GM19467 (cell line): ENCODE measurements at regions not wholly inside any gene's neighbourhood (a gene's known extent, or its start where the extent isn't known, plus 50 kb on each side); places are given as distances from the start of the nearest gene placed in this dataset.
A peak's percentile ranks its signal among the peaks of the same experiment; 100 is the strongest.
"Not testable (repeated sequence)": the region's sequence is repeated elsewhere in the genome, so short reads cannot be mapped to it uniquely, and the experiment has no call there.

Experiments used
- ATAC-seq: cut with Tn5 transposase; IDR thresholded peaks from one replicate; pipeline ENCODE4 v1.9.1; 2021; ENCODE audit warnings: mild to moderate bottlenecking, moderate library complexity; ENCODE audit not compliant: unreplicated experiment

DNA sequence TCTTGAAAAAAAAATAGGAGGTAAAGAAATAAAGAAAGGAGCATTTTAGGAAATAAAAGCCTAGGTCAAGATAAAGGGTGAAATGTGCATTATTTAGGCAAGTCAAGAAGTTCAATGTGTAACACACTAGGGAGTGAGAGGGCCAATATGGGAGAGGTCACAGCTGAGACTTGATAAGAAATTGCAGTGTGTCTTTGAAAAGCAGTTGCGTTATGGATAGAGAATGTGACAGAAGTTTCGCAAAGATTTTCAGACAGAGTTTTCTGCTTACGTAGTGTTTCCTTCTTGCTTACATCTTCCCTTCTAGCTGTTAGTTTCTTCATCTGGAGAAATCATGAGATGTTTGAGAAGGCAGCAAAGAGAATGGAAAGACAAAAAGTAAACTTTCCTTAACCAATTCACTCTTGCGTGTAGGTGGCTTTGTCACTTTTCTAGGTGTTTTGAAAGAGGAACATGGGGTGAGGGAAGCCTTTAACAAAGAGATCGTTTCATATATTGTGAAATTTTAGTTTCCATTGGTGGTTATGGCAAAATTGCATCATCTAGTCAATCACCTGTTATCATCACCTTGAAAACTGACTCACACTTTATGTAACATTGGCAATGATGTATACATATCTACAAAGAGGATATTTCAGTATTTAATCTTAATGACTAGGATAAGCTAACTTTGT, 975.5 kb downstream of the OLFM4 start:
- ATAC-seq = no peak

DNA sequence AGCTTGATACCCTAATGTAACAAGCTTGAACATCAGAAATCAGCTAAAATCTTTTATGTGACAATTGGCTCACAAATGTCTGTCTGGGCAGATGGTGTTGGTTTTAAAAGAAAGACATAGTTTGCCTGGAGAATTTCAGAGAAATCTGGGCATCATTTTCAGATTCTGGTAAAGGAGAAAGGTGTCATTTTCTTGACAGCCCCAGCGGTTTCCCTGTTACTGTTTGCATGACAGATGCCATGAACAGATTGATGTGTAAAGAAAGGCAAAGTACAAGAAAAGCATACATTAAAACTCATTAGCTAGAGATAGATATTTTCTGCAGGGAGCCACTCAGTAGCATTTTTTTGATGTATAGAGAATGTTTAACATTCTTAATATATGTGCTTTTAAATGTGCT, 987.9 kb downstream of the OLFM4 start:
- ATAC-seq = no peak

DNA sequence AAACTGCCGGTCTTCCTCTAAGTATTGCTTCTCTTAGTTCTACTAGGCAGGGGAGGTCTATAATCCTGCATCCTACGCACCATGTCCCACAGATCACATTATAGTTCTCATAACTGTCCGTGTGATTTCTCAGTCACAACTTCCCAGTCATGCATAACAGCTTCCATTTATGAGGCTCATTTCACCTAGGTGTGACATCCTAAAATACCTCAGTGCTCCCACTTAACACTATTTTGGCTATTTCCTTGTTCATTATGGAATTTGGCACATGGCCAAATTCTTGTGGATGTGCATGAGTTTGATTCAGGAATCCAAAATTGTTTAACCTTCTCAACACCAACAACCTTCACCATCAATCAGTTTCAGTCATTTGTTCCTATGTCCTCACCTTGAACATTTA, 989.9 kb downstream of the OLFM4 start:
- ATAC-seq = no peak

DNA sequence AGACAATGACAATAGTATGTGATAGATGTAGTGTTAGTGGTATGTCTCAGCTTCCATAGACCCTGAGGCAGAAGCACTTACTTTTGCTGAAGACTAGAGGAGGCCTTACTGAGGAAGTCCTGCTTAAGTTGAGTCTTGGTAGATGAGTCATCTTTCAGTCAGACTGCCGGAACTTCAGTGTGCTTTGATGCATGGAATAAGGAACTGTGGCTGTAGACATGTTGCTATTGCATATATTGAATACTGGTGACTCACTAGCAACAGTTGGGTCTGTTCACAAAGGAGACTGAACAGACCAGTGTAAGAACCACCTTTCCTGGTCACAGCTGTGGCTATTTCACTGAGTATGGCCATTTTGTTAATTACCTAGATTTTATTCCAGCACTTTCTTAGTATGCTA, 1000.6 kb downstream of the OLFM4 start:
- peak; percentile 99 for ATAC-seq

GRCh38 chr13:54029720-54030119, 1001.1 kb downstream of the OLFM4 start:
- no peak for ATAC-seq

- no peak for ATAC-seq
Observed at GRCh38 chr13:54033323-54033861, 1004.8 kb downstream of the OLFM4 start.

DNA sequence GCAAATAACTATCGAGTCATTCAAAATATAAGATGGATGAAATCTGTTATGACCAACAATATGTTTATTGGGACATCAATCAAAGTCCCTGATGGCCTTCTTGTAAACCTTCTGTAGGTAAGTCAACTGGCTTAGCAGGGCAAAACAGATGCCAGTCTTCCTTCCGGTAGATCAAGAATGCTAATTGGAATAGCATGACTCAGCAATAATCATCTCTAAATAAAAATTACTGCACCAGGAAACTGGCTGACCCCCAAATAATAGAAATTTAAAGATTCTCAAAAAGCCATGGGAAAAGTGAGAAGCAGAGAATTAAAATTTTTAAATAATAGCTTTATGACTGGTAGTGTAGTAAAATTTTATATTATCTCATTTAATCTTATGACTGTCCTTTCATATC, 1005.4 kb downstream of the OLFM4 start:
- no peak for ATAC-seq

DNA sequence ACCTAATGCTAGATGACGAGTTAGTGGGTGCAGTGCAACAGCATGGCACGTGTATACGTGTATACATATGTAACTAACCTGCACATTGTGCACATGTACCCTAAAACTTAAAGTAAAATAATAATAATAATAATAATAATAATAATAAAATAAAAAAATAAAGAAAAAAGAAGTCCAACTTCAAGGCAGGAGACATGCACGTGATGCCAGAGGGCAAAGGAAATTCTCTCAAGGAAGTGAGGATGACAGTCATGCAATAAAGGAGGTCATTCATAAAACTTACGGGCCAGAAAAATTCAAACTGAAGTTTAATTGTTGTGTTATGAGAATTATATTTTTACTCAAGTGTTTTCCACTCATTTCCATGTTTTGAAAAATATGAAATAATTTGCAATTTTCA, 1028.8 kb downstream of the OLFM4 start:
- ATAC-seq = not testable (repeated sequence)

DNA sequence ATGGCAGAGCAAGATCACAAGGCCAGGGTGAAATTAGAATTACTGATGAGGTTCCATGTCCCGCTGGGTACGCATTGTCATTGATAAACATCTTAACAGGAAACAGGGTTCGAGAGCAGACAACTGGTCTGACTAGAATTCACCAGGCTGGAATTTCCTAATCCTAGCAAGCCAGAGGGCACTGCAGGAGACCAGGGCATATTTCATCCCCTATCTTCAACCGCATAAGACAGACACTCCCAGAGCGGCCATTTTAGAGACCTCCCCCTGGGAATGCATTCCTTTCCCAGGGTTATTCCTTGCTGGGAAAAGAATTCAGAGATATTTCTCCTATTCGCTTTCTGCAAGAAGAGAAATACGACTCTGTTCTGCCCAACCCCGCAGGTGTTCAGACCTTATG, 1041.3 kb downstream of the OLFM4 start:
- ATAC-seq = not testable (repeated sequence)

- ATAC-seq = no peak
Observed at GRCh38 chr13:54077569-54077968, 1049.0 kb downstream of the OLFM4 start.

DNA sequence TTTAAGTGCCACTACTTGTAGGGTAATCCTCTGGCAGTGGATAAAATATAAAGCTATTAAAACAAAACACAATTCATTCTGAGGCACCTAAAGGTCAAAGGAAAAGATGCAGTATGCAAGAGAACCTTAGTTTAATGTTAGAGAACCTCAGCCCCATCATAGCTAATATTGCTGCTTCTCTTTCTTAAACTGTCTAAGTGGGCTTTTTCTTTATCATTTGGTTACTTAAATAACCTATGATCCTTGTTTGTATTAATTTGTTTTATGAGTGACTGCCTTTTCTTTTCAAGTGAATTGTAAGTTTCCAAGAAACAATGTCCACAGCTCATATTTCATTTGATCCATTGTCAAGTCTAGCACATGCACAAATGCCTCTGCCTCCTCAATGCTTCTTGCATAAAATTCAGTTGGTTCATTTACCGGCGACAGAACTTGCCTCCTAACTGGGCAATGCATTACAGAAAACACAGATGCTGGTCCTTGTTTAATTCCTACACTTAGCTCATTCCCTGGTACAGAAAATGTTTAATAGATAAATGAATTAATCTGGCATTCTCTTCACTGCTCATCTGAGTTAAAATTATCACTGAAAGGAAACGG, 1049.8 kb downstream of the OLFM4 start:
- no peak for ATAC-seq

- not testable (repeated sequence) for ATAC-seq
Observed at GRCh38 chr13:54082309-54082708, 1053.7 kb downstream of the OLFM4 start.

- ATAC-seq = no peak
Observed at GRCh38 chr13:54091884-54092283, 1063.3 kb downstream of the OLFM4 start.

- ATAC-seq = no peak
Observed at GRCh38 chr13:54092686-54093085, 1064.1 kb downstream of the OLFM4 start.

- ATAC-seq = no peak
Observed at GRCh38 chr13:54110597-54110996, 1082.0 kb downstream of the OLFM4 start.

DNA sequence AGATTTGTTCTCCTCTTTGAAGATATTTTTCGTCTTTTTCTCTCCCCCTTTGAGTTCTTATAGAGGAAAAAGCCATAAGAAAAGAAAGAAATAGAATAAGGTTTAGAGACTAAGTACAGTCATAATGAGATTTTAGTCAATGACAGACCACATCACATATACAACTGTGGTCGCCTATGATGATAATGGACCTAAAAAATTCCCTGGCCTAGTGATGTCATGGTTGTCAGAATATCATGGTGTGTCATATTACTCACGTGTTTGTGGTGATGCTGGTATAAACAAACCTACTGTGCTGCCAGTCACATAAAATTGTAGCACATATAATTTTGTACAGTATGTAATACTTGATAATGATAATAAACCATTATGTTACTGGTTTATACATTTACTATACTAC, 1096.1 kb downstream of the OLFM4 start:
- no peak for ATAC-seq

DNA sequence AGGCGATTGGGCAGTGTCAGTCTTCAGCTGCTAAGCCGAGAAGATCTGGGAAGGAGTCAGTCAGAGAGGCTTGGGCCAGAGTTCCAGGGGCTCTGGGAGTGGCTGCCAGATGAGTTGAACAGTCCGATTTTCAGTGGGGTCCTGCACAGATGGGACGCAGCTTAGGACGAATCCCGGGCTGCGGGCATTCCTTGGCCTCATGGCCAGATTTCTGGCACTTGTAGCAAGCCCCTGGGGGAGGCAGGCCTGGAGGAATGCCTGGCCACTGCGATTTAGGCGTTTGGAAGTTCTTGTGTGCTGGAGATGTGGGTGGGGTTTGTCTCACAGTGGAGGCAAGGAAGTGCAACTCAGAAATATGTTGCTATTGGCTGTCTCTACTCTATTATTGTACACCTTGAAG, 1102.3 kb downstream of the OLFM4 start:
- not testable (repeated sequence) for ATAC-seq

DNA sequence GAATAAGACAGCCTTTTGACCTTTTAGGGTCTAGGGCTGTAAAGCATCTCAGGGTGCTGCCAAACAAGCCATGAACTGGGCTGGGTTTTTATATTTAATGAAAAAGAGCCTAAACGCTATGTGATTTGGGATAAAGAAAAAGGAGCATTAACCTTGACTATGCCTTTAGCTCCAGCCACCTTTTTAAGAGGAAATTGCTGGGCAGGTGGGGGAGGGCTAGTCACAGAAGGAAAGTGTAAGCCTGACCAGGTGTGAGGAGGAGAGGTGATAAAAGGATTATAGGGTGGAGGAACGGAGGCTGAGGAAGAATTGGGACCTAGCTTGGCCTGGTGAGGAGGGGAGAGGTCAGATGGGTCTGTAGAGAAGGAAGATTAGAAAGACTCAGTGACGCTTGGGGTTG, 1102.8 kb downstream of the OLFM4 start:
- not testable (repeated sequence) for ATAC-seq

- not testable (repeated sequence) for ATAC-seq
Observed at GRCh38 chr13:54132127-54132526, 1103.5 kb downstream of the OLFM4 start.

DNA sequence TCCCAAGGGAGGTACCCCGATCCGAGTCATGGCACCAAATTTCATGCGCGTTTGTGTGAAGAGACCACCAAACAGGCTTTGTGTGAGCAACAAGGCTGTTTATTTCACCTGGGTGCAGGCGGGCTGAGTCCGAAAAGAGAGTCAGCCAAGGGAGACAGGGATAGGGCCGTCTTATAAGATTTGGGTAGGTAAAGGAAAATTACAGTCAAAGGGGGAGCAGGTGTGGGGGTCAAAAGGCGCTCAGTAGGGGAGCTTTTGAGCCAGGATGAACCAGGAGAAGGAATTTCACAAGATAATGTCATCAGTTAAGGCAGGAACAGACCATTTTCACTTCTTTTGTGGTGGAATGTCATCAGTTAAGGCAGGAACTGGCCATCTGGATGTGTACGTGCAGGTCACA, 1104.1 kb downstream of the OLFM4 start:
- not testable (repeated sequence) for ATAC-seq

DNA sequence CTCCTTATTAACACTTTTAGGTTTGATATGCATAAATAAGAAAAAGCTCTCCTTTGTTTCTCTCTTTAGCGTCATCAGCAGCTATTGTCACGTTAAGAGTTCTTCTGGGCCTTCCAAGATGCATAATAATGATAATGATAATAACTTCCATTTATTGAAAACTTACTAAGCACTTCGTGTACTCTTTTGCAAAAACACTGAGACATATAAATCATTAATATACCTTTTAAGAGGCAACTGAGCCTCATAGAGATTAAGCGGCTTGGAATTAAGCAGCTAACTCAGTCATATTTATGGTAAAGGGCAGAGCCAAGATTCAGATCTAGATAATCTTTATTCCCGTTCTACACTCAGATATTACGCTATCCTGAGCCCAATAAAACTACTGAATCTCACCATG, 1105.1 kb downstream of the OLFM4 start:
- no peak for ATAC-seq

DNA sequence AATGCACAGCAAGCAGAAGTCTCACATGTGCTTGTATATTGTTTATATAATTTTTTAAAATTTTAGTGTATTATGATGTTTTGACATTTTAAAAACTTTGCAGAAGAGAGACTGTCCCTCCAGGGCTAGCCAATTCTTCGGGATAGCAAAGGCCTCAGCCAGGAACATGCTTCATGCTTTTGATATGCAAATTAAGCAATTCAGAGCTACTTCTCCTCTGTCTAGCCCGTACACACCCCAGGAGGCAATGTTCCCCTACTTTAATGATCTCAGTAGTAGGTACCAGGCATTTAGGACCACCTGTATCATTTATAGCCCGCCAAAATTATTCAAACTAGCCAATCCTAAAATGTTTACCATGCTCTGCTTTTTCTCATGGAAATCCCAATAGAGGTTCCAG, 1116.2 kb downstream of the OLFM4 start:
- ATAC-seq = no peak

DNA sequence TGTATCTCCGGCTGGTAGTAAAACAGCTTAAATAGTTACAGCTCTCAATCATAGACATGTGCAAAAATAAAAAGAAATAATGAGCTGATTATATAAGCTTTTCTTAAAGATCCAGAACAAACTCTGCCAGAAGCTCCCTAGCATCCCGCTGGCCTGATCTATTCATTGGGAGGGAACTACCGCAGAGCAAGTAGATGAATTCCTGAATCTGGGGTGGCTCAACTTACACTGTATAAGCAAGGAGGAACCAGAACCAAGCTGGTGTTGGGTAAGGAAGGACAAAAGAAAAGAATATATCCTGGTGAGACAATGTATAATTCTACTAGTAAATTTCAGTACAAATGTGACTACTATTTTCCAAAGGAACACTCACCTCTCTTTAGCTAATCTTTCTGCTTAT, 1122.2 kb downstream of the OLFM4 start:
- no peak for ATAC-seq
